Retinal pigment epithelial cell (primary cell): ENCODE measurements at regions not wholly inside any gene's neighbourhood (a gene's known extent, or its start where the extent isn't known, plus 50 kb on each side); places are given as distances from the start of the nearest gene placed in this dataset.
"Not testable (repeated sequence)": the region's sequence is repeated elsewhere in the genome, so short reads cannot be mapped to it uniquely, and the experiment has no call there.

ENCODE experiments used
- DNase-seq: peaks from one replicate; pipeline ENCODE4 v3.0.0-alpha.2; 2010; ENCODE audit warnings: low read depth
- H3K4me3 ChIP-seq: 2 replicates; pipeline ENCODE4 v1.5.1; 2011; ENCODE audit warnings: mild to moderate bottlenecking, low read length, control low read depth, moderate library complexity
- TF ChIP-seq, protein P1 (sequence below): conservative IDR thresholded peaks from 2 replicates; pipeline ENCODE4 v1.5.1; 2011; ENCODE audit warnings: low read depth, low read length, control low read depth, inconsistent platforms

DNA sequence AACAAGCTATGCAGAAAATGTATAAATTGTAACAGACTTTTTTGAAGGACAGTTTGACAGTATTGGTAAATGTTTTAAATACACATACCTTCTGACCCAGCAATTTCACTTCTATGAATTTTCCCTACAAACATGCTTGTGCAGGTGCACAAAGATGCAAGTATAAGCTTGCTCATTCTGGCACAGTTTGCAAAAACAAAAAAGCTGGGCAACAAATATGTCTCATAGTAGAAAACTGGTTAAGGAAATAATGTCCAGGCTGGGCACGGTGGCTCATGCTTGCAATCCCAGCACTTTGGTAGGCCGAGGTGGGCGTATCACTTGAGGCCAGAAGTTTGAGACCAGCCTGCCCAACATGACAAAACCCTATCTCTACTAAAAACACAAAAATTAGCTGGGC lies 96.9 kb upstream of the NEDD4L start:
- DNase-seq = no peak
- TF ChIP-seq, protein P1, sequence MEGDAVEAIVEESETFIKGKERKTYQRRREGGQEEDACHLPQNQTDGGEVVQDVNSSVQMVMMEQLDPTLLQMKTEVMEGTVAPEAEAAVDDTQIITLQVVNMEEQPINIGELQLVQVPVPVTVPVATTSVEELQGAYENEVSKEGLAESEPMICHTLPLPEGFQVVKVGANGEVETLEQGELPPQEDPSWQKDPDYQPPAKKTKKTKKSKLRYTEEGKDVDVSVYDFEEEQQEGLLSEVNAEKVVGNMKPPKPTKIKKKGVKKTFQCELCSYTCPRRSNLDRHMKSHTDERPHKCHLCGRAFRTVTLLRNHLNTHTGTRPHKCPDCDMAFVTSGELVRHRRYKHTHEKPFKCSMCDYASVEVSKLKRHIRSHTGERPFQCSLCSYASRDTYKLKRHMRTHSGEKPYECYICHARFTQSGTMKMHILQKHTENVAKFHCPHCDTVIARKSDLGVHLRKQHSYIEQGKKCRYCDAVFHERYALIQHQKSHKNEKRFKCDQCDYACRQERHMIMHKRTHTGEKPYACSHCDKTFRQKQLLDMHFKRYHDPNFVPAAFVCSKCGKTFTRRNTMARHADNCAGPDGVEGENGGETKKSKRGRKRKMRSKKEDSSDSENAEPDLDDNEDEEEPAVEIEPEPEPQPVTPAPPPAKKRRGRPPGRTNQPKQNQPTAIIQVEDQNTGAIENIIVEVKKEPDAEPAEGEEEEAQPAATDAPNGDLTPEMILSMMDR = no peak

DNA sequence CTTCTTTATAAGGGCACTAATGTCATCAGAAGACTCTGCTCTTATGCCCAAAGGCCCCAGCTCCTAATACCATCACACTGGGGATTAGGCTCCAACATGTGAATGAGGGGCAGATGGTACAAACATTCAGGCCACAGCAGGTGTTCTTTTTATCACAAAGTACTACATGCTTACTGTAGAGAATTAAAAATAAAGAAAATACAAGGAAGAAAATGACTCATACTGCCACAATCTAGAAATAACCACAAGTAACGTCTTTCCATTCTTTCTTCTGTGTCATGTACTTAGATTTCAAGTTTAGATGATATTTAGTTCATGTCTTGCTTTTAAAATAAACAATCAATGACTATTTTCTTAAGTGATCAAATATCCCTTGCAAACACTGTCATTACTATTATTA lies 100.3 kb upstream of the NEDD4L start:
- H3K4me3 ChIP-seq = no peak overlapping the region
- no peak for DNase-seq
- TF ChIP-seq, protein P1 = no peak

More for the DNA sequence above, 96.9 kb upstream of the NEDD4L start:
- H3K4me3 ChIP-seq = no peak overlapping the region

DNA sequence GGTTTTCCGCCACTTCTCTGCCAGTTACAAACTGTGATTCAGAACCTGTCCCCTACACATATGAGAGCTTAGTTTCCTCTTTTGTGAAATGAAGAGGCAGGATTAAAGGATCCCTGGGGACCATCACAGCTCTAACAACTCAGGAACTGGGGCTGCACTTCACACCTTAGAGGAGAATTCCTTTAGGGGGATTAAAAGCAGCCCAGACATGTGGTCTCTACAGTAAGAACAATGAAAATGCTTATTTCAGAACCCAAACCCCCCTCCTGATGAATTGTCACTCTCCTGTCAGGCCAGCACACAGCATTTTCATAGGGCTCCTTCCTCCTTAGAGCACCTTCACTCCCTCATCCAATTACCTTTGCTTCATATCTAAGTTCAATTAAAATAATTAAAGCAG lies 101.5 kb upstream of the NEDD4L start:
- DNase-seq = no peak
- H3K4me3 ChIP-seq = no peak overlapping the region
- TF ChIP-seq, protein P1 = no peak

DNA sequence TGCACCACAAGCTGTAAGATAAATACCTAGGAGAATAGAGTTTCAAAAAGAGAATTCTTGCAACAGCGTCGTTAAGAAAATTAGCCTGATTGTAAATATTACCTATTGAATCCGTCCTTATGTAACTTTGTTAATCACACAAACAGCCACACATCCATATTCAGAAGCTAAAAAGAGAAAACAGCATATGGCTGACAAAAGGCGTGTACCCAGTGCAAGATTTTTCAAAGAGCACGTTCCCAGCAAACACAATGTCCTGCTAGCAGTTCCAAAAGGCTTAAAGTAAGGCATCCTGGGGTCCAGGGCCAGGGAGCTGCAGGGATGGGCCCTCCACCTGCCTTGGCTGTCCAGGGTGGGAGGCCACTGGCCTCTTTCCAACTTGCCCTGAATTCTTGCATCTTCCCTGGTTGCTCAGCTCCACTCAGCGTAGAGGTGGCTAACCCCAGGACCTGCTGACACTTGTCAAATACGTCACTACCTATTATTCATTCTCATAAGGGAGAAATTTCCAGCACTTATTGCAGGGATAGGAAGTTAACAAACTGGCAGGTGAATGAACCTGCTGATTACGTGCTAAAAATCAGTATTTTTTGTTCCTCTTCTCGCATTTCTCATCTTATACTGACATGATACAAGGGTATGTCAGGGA lies 102.1 kb upstream of the NEDD4L start:
- TF ChIP-seq, protein P1 = no peak
- H3K4me3 ChIP-seq = no peak overlapping the region
- no peak for DNase-seq

DNA sequence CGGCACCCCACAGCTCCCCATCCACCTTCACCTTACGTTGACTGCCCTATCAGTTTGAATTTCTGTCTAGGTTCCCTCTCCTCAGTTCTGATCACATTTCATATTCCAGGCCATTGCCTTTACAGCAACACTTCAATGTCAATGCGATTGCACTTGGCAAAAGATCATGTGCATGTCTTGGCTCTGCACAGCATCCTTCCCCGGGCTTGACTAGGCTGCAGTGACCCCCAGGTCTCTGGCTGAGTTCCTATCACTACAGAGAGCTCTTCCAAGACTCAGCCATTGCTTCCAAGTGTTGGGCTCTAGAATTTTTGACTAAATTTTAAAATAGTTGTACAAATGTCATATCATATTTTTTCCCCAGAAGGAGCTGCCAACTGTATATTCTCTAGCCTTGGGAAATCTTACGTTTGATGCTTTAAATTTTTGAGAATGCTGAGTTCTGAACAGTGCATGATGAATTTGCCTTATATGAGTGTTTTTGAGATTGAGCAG lies 103.8 kb upstream of the NEDD4L start:
- TF ChIP-seq, protein P1 = no peak
- DNase-seq = no peak
- no peak overlapping the region for H3K4me3 ChIP-seq

DNA sequence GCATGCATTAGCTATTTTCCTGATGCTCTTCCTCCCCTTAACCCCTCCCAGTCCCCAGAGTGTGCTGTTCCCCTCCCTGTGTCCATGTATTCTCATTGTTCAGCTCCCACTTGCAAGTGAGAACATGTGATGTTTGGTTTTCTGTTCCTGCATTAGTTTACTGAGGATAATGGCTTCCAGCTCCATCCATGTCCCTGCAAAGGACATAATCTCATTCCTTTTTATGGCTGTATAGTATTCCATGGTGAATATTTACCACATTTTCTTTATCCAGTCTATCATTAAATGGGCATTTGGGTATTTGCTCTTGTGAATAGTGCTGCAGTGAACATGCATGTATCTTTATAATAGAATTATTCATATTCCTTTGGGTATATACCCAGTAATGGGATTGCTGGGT lies 109.7 kb upstream of the NEDD4L start:
- DNase-seq, H3K4me3 ChIP-seq: not testable (repeated sequence)

DNA sequence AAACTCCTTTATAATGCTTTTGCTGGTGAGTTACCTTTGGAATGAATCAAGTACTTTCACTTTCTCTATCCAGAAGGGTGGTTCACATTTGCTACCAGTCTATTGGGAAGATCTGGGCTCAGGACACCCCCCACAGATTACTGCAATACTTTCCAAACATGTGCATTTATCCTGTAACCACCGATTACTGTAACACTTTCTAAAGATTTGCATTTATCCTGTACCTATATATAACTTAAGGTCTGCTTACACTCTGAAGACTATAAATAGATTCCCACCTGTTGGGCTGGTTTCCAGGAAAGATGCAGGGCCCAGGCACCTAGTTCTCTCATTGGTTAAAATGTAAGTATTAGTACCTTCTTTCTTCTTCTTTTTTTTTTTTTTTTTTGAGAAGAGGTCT lies 113.0 kb upstream of the NEDD4L start:
- TF ChIP-seq, protein P1 = no peak
- H3K4me3 ChIP-seq = no peak overlapping the region
- no peak for DNase-seq
